BLaER1 (cell line): ENCODE measurements at regions not wholly inside any gene's neighbourhood (a gene's known extent, or its start where the extent isn't known, plus 50 kb on each side); places are given as distances from the start of the nearest gene placed in this dataset.
A peak's percentile ranks its signal among the peaks of the same experiment; 100 is the strongest.
"Not testable (repeated sequence)": the region's sequence is repeated elsewhere in the genome, so short reads cannot be mapped to it uniquely, and the experiment has no call there.

Experiments
- H3K27ac ChIP-seq: shearing (Covaris generic); formaldehyde crosslinking; 2 replicates; pipeline ENCODE4 v1.8.1; 2022
- H3K27me3 ChIP-seq: shearing (Covaris generic); formaldehyde crosslinking; 2 replicates; pipeline ENCODE4 v1.8.1; 2022
- H3K36me3 ChIP-seq: shearing (Covaris generic); formaldehyde crosslinking; 2 replicates; pipeline ENCODE4 v1.8.1; 2022
- H3K4me1 ChIP-seq: shearing (Covaris generic); formaldehyde crosslinking; 2 replicates; pipeline ENCODE4 v1.8.1; 2022
- H3K4me2 ChIP-seq: shearing (Covaris generic); formaldehyde crosslinking; 2 replicates; pipeline ENCODE4 v1.8.1; 2022
- H3K4me3 ChIP-seq: shearing (Covaris generic); formaldehyde crosslinking; 2 replicates; pipeline ENCODE4 v1.8.1; 2022
- H3K9ac ChIP-seq: shearing (Covaris generic); formaldehyde crosslinking; 2 replicates; pipeline ENCODE4 v1.8.1; 2022
- H3K9me3 ChIP-seq: shearing (Covaris generic); formaldehyde crosslinking; 2 replicates; pipeline ENCODE4 v1.8.1; 2022
- H4K20me1 ChIP-seq: shearing (Covaris generic); formaldehyde crosslinking; 2 replicates; pipeline ENCODE4 v1.8.1; 2022
- Cebpa-rat ChIP-seq: shearing (Covaris generic); IDR thresholded peaks from 2 replicates; pipeline ENCODE4 v1.8.1; 2022

DNA sequence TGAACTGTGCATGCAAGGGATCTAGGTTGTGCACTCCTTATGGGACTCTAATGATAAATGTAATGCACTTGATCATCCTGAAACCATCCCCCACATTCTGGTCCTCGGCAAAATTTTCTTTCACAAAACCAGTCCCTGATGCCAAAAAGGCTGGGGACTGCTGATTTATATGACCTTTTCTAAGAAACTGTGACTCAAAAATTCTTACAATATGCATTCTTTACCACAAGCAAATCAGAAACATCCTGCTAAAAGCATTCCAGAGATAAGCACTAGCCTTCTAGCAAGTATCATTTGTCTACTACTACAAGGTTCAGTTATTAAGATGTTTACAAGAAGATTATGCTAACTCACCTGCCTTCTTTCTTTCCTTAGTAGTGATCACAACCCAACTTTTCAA, 166.5 kb upstream of the PCDH7 start:
- TF ChIP-seq Cebpa-rat: no peak
- Histone ChIP-seq H3K4me1 (no peaks in the 10 kb centered on the region), H3K4me2 (no peak overlapping the region), H3K27ac (no peak overlapping the region), H3K4me3 (no peak overlapping the region), H4K20me1 (no peaks in the 10 kb centered on the region), H3K27me3 (no peaks in the 10 kb centered on the region), H3K36me3 (no peaks in the 10 kb centered on the region), H3K9ac (no peak overlapping the region), H3K9me3 (no peaks in the 10 kb centered on the region)

DNA sequence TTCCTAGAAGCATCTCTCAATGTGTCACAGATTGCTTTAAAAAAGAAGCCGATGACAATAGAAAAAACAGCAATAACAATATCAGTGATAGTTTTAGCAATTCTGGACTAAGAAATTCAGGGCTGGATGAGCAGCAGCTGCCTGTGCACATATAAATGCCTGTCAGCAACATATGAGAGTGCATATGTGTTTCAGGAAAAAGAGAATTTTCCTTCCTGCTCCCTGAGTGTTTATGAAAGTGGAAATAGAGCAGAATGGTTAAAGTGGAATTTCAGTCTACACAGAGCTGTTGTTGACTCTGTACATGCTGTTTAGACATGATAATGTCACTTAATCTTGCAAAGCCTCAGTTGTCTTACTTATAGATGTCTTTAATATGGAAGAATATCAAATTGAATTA, 164.4 kb upstream of the PCDH7 start:
- Histone ChIP-seq H3K9me3 (no peaks in the 10 kb centered on the region), H3K27ac (no peak overlapping the region), H3K9ac (no peak overlapping the region), H3K4me2 (no peak overlapping the region), H4K20me1 (no peaks in the 10 kb centered on the region), H3K27me3 (no peaks in the 10 kb centered on the region), H3K4me3 (no peak overlapping the region), H3K36me3 (no peaks in the 10 kb centered on the region), H3K4me1 (no peaks in the 10 kb centered on the region)
- no peak for TF ChIP-seq Cebpa-rat

DNA sequence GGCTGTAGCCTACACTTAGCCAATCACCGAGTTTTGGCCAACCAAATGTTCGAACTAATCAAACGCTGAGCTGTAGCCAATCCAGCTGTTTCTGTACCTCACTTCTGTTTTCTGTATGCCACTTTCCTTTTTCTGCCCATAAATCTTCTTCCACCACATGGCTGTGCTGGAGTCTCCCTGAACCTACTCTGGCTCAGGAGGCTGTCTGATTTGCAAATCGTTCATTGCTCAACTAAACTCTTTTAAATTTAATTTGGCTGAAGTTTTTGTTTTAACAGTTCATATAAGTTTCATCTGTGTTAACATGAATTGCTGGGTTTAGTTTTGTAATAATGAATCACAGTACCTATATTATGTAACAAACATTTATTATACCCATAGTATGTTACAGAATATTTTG, 160.7 kb upstream of the PCDH7 start:
- Histone ChIP-seq H3K27me3 (no peaks in the 10 kb centered on the region), H3K9me3 (no peaks in the 10 kb centered on the region), H3K4me1 (no peaks in the 10 kb centered on the region), H3K4me3 (no peak overlapping the region), H3K36me3 (no peaks in the 10 kb centered on the region), H4K20me1 (no peaks in the 10 kb centered on the region), H3K4me2 (no peak overlapping the region), H3K9ac (no peak overlapping the region), H3K27ac (no peak overlapping the region)
- TF ChIP-seq Cebpa-rat: no peak

DNA sequence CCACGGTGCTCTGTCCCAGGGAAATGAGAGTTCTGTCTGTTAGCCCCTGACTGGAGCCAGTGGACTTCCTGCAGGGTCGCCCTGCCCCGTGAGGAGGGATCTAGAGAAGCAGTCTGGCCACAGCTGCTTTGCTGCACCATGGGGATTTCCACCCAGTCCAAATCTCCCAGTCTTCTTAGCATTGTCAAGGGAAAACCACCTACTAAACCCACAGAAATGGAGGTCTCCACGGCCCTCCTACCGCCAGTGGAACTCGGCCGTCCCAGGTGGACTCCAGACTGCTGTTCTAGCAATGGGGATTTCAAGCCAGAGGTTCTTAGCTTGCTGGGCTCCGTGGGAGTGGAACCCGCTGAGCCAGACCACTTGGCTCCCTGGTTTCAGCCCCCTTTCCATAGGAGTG, 133.3 kb upstream of the PCDH7 start:
- Histone ChIP-seq H3K36me3 (no peaks in the 10 kb centered on the region), H3K4me3 (no peak overlapping the region), H3K4me1 (no peaks in the 10 kb centered on the region), H4K20me1 (no peaks in the 10 kb centered on the region), H3K4me2 (no peak overlapping the region), H3K27me3 (no peaks in the 10 kb centered on the region), H3K27ac (no peak overlapping the region), H3K9ac (no peak overlapping the region), H3K9me3 (peaks cover 4% of the 10 kb centered on the region; the same call in 1 of the 2 replicates)
- no peak for TF ChIP-seq Cebpa-rat

DNA sequence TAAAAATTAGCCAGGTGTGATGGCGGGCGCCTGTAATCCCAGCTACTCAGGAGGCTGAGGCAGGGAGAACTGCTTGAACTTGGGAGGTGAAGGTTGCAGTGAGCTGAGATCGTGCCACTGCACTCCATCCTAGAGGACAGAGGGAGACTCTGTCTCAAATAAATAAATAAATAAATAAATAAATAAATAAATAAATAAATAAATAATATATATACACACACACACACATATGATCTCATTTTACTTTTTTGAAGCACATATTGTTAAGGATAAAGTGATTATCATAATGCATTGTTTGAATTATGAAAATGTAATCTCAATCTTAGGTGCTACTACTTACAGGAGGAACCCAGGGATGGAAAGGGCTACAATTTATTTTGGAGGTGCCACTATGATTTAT, 130.5 kb upstream of the PCDH7 start:
- not testable (repeated sequence) for H3K27ac ChIP-seq, H3K36me3 ChIP-seq, H3K27me3 ChIP-seq, H3K9ac ChIP-seq, H3K4me2 ChIP-seq, H4K20me1 ChIP-seq, H3K9me3 ChIP-seq, H3K4me1 ChIP-seq, H3K4me3 ChIP-seq

DNA sequence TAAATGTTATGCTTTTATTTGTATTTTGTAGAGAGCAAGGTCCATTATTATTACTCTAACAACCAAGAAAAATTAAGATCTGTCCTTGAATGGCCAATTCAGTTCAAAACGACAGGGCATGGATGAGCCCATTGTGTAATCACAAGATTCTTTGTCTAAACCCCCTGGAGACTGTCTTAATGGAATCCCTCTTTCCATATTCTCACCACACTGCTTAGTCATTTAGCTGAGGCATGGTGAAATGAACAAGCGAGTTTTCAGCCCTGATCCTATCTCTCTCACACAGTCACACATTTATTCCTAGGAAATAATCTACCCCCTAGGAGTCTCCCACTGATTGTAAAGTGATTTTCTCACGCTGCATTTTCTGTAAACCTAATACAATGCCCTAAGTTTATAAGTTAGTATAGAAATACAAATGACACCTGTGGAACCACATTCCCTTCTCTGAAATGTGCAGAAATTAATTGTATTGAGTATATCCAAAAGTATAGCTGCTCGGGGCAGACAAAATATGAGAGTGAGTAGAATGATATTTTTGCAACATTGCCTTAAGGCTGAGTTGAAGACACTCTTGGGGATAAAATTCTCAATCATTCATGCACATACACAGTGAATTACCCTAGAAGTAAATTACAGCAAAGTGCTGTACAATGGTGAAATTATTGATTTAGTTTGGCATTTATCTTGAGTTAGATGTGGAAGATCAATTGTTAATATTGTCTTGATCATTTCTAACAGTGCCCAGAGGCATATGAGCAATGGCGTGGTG, 119.7 kb upstream of the PCDH7 start:
- TF ChIP-seq Cebpa-rat: no peak
- H4K20me1 ChIP-seq: no peaks in the 10 kb centered on the region
- H3K9ac ChIP-seq: no peak overlapping the region
- 0 out of 2 replicates have a peak, but pooled peaks cover 3% of the 10 kb centered on the region for H3K4me1 ChIP-seq
- H3K4me2 ChIP-seq: no peak overlapping the region
- H3K4me3 ChIP-seq: no peak overlapping the region
- H3K36me3 ChIP-seq: no peaks in the 10 kb centered on the region
- no peaks in the 10 kb centered on the region for H3K27me3 ChIP-seq
- no peaks in the 10 kb centered on the region for H3K9me3 ChIP-seq
- no peak overlapping the region for H3K27ac ChIP-seq

DNA sequence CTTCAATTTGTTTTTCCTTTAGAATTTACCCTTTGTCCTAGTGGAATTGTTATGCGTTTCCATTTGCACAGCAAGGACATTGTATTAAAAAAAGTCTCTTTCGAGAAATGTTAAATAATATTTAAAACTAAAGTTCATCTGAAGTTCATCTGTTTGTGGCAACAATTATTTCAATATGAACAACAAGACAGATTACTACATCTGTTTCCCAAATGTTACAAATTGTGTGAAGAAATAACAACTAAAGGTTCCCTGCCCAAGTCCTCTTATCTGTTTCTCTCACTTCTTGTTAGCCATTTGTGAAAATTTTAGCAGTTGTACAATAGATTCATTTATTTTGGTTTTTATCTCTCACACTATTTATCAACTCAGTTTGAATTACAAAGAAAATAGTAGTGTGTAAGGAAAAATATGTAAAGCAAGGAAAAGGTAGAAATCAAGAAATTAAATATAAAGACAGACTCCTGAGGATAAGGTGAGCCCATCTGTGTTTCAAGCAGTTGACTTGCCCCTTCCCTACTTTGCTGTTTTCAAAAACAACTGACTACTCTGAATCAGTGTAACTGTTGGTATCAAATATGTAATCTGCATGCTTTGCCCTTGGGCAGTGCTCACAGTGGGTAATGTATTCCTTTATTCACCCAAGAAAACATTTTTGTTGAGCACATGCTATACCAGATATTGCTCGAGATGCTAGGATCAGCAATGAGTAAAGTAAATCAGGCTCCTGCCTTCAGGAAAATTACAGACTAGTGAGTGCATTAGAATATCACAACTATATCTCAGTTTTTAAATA, 118.9 kb upstream of the PCDH7 start:
- Histone ChIP-seq H3K9ac (no peak overlapping the region), H3K27ac (no peak overlapping the region), H3K4me1 (0 out of 2 replicates have a peak, but pooled peaks cover 7% of the 10 kb centered on the region), H3K27me3 (no peaks in the 10 kb centered on the region), H3K4me2 (no peak overlapping the region), H3K36me3 (no peaks in the 10 kb centered on the region), H4K20me1 (no peaks in the 10 kb centered on the region), H3K4me3 (no peak overlapping the region), H3K9me3 (no peaks in the 10 kb centered on the region)
- no peak for TF ChIP-seq Cebpa-rat

DNA sequence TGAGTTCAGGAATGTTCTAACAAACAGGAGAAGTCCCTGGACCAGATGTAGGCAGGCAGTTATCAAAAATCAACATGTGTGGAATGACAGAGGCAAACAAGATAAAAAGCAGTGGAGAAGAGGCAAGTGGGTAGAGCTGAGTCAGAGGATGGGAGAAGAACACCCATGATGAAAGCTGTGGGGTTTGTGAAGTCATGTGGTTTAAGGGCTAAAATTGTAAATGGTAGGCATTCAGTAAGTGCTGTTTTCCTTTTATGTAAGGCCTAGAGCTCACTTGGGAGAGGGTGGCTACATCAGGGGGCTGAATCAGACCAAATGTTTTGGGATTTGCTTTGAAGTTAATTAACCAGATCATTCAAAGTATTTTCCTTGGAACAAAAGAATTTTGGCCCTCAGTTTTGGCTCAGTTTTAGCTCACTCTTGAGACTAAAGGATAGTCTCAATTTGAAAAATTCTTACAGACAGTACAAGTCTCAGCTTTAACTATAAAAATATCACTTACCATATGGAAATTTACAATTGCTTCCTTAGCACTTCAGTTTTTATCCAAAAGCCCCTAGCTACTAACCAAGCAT, 114.5 kb upstream of the PCDH7 start:
- Histone ChIP-seq H3K9ac (no peak overlapping the region), H3K36me3 (no peaks in the 10 kb centered on the region), H3K27me3 (no peaks in the 10 kb centered on the region), H3K27ac (no peak overlapping the region), H3K4me1 (0 out of 2 replicates have a peak, but pooled peaks cover 7% of the 10 kb centered on the region), H3K4me2 (peak overlapping the region; percentile 2; the same call in 1 of the 2 replicates), H4K20me1 (no peaks in the 10 kb centered on the region), H3K9me3 (no peaks in the 10 kb centered on the region; the same call in 1 of the 2 replicates), H3K4me3 (no peak overlapping the region)
- TF ChIP-seq Cebpa-rat: no peak

DNA sequence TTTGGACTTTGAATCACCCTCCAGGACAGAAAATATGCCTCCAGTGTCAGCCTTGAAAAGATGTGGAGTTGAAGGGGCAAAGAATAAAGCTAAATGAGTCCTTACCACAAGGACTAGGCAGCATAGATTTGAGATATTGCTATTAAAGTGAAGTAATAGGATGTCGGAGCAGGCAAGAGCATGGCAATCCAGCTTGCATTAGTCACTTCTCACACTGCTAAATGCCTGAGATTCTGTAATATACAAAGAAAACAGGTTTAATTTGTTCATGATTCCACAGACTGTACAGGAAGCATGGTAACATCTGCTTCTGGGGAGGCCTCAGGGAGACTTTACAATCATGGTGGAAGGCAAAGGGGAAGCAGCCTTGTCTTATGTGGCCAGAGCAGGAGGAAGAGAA, 109.8 kb upstream of the PCDH7 start:
- no peaks in the 10 kb centered on the region for H3K27me3 ChIP-seq
- no peaks in the 10 kb centered on the region; the same call in 1 of the 2 replicates for H3K9me3 ChIP-seq
- 0 out of 2 replicates have a peak, but pooled peaks cover 5% of the 10 kb centered on the region for H3K4me1 ChIP-seq
- H3K27ac ChIP-seq: no peak overlapping the region
- H4K20me1 ChIP-seq: no peaks in the 10 kb centered on the region
- H3K36me3 ChIP-seq: no peaks in the 10 kb centered on the region
- H3K4me2 ChIP-seq: no peak overlapping the region
- no peak overlapping the region for H3K4me3 ChIP-seq
- TF ChIP-seq Cebpa-rat: no peak
- H3K9ac ChIP-seq: no peak overlapping the region

DNA sequence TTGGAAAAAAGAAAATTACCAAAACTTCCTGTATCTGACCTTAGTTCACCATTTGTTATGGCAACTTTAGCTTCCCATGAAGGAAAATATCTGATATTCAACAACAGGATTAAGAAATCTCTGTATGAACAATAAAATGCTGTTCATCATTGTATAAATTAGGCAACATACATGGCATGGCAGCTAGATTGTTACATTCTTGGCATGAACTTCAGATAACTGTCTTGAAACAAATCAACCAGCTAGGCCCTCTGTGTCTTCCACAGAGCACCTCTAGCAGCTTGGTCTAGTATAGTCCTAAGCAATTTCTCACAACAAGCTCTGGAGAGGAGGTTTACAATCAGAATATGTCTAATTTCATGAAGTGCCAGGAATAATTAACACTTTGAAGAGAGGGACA, 105.4 kb upstream of the PCDH7 start:
- peaks cover 12% of the 10 kb centered on the region for H3K4me1 ChIP-seq
- no peak overlapping the region for H3K4me2 ChIP-seq
- no peak for TF ChIP-seq Cebpa-rat
- H3K27me3 ChIP-seq: no peaks in the 10 kb centered on the region
- H4K20me1 ChIP-seq: no peaks in the 10 kb centered on the region
- no peaks in the 10 kb centered on the region for H3K36me3 ChIP-seq
- H3K27ac ChIP-seq: no peak overlapping the region
- no peaks in the 10 kb centered on the region for H3K9me3 ChIP-seq
- H3K9ac ChIP-seq: no peak overlapping the region
- no peak overlapping the region for H3K4me3 ChIP-seq
